H1 (cell line): ENCODE measurements at regions not wholly inside any gene's neighbourhood (a gene's known extent, or its start where the extent isn't known, plus 50 kb on each side); places are given as distances from the start of the nearest gene placed in this dataset.

ENCODE experiments used
- CREB1 ChIP-seq: IDR thresholded peaks from 2 replicates; pipeline ENCODE4 v1.6.1; 2012; ENCODE audit warnings: inconsistent platforms
- POLR2A ChIP-seq, 2 experiments: IDR thresholded peaks; 1 replicate in 1 of 2; 2 replicates in 1 of 2; pipeline ENCODE4 v1.6.1; 2011; ENCODE audit warnings: low read depth in 2 of 2, low read length in 2 of 2, mild to moderate bottlenecking in 2 of 2; ENCODE audit errors: control extremely low read depth in 1 of 2
- POLR2AphosphoS5 ChIP-seq: IDR thresholded peaks from 2 replicates; pipeline ENCODE4 v1.6.1; 2011; ENCODE audit warnings: low read depth, low read length
- SIRT6 ChIP-seq: IDR thresholded peaks from one replicate; pipeline ENCODE4 v1.7.1; 2012; ENCODE audit warnings: low read length, inconsistent platforms
- SIX5 ChIP-seq: IDR thresholded peaks from 2 replicates; pipeline ENCODE4 v1.6.1; 2011; ENCODE audit warnings: mild to moderate bottlenecking, low read depth, low read length
- TF ChIP-seq, protein P1 (sequence below), 3 experiments: IDR thresholded peaks; 1 replicate in 2 of 3; 2 replicates in 1 of 3; pipeline versions ENCODE4 v1.5.1 to v1.6.1; 2011; ENCODE audit warnings: low read length in 3 of 3, mild to moderate bottlenecking in 3 of 3, inconsistent platforms in 2 of 3, low read depth in 1 of 3, moderate library complexity in 1 of 3; ENCODE audit not compliant: insufficient read depth in 1 of 3; ENCODE audit errors: control extremely low read depth in 1 of 3

DNA sequence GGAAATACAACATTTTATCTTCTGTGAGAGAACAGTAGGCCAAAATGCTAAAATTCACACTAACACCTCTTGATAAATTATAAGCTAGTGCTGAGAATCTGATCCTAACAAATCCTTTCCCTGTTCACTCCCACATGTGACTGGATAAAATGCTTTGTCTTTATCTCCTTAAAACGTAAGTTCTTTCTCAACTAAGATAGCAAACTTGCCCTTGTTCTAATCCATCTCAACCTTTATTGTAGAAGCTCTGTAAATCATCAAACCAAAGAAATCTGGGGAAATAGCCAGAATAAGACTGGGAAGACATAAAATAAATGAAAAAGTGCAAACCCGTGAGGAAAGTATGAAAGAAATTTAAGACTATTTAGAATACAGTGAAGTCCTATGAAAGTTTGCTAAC is 1058.4 kb upstream of the ACVR2A start:
- TF ChIP-seq POLR2AphosphoS5 (no peak), POLR2A (IDR thresholded peaks at IDR 0.05; ENCODE audit: control extremely low read depth in 1 of 2, low read depth in 2 of 2, low read length in 2 of 2) (no peak), SIRT6 (no peak), CREB1 (no peak), SIX5 (no peak)
- TF ChIP-seq, protein P1, sequence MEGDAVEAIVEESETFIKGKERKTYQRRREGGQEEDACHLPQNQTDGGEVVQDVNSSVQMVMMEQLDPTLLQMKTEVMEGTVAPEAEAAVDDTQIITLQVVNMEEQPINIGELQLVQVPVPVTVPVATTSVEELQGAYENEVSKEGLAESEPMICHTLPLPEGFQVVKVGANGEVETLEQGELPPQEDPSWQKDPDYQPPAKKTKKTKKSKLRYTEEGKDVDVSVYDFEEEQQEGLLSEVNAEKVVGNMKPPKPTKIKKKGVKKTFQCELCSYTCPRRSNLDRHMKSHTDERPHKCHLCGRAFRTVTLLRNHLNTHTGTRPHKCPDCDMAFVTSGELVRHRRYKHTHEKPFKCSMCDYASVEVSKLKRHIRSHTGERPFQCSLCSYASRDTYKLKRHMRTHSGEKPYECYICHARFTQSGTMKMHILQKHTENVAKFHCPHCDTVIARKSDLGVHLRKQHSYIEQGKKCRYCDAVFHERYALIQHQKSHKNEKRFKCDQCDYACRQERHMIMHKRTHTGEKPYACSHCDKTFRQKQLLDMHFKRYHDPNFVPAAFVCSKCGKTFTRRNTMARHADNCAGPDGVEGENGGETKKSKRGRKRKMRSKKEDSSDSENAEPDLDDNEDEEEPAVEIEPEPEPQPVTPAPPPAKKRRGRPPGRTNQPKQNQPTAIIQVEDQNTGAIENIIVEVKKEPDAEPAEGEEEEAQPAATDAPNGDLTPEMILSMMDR (IDR thresholded peaks at IDR 0.05; ENCODE audit: control extremely low read depth in 1 of 3, insufficient read depth in 1 of 3, low read depth in 1 of 3, low read length in 3 of 3): no peak
